ENCODE measurements at regions not wholly inside any gene's neighbourhood (a gene's known extent, or its start where the extent isn't known, plus 50 kb on each side); places are given as distances from the start of the nearest gene placed in this dataset.

GRCh38 chr6:104477569-104477968, 382.1 kb downstream of the HACE1 start:
- H3K79me2 ChIP-seq (ENCODE audit: insufficient read depth, low read length), result no peaks in the 10 kb centered on the region

DNA sequence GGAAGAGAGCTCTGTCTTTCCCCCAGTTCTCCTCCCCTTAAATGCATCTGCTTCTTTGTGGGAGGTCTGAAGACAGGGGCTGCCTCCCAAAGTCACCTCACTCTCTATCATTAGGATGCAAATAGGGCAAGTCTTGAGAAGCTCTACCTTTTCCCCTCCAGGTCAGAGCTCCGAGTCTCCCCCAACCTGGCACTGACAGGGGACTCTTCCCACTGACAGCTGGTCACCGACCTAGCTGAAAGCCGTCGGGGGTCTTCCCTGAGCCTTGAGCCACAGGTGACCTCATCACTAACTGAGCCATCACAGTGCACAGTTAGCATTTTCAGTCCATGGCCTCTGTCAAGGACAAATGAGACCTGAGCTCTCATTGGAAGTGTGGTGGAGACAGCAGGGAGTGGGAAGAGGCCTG, 386.7 kb downstream of the HACE1 start:
- no peak for DNase-seq (ENCODE audit: low spot score)
- no peak for FAIRE-seq
- no peak overlapping the region for H3K4me2 ChIP-seq (ENCODE audit: low read depth, low read length)
- 0% methylated on average over 4 of the region's 4 CpGs for WGBS (ENCODE audit: low lambda C conversion rate)
- H2AFZ ChIP-seq (ENCODE audit: low read length), result no peak overlapping the region
- H3K27me3 ChIP-seq (ENCODE audit: control insufficient read depth in 1 of 2, insufficient read depth in 2 of 2, low read length in 2 of 2), result no peaks in the 10 kb centered on the region
- H3K79me2 ChIP-seq (ENCODE audit: insufficient read depth, low read length), result no peaks in the 10 kb centered on the region
- no peaks in the 10 kb centered on the region for H4K20me1 ChIP-seq (ENCODE audit: insufficient read depth, low read length)
- intact Hi-C loops (cut with micrococcal nuclease; ENCODE audit: unreplicated experiment), result no loop called here
- no TSS peak for BruUV-seq (replicated peaks)
- ChIA-PET POLR2A (no interaction called here), CTCF (ENCODE audit: low intra/inter-chr PET ratio, low total read pairs) (no interaction called here)
- no peak overlapping the region for H3K4me3 ChIP-seq (replicated peaks in 1 of 3; ENCODE audit: insufficient read depth in 1 of 3, low read depth in 2 of 3, low read length in 3 of 3)
- H3K4me1 ChIP-seq (ENCODE audit: insufficient read depth, low read length), result no peaks in the 10 kb centered on the region
- no peaks in the 10 kb centered on the region for H3K9me3 ChIP-seq (ENCODE audit: low read length)
- ATAC-seq, result no peak
- in situ Hi-C loops (cut with HindIII; ENCODE audit: extremely low pct_ligation_motif_present, low pct_unique_long_range_greater_than_20kb), result no loop called here
- H3K27ac ChIP-seq (ENCODE audit: extremely low read length, insufficient read depth, low read length), result no peak overlapping the region
- no peak overlapping the region for H3K9ac ChIP-seq (ENCODE audit: insufficient read depth, low read depth, low read length)
- H3K36me3 ChIP-seq (replicated peaks in 1 of 2; ENCODE audit: control insufficient read depth in 1 of 2, insufficient read depth in 2 of 2, low read length in 2 of 2), result no peaks in the 10 kb centered on the region
- TF ChIP-seq ZNF317 (CRISPR knock-in tag; IDR thresholded peaks at IDR 0.05), result no peak
- no peak for TF ChIP-seq ZBTB44 (CRISPR knock-in tag; IDR thresholded peaks at IDR 0.05)
- no peak for TF ChIP-seq ZNF7 (CRISPR knock-in tag; IDR thresholded peaks at IDR 0.05)
- TF ChIP-seq, protein P1, sequence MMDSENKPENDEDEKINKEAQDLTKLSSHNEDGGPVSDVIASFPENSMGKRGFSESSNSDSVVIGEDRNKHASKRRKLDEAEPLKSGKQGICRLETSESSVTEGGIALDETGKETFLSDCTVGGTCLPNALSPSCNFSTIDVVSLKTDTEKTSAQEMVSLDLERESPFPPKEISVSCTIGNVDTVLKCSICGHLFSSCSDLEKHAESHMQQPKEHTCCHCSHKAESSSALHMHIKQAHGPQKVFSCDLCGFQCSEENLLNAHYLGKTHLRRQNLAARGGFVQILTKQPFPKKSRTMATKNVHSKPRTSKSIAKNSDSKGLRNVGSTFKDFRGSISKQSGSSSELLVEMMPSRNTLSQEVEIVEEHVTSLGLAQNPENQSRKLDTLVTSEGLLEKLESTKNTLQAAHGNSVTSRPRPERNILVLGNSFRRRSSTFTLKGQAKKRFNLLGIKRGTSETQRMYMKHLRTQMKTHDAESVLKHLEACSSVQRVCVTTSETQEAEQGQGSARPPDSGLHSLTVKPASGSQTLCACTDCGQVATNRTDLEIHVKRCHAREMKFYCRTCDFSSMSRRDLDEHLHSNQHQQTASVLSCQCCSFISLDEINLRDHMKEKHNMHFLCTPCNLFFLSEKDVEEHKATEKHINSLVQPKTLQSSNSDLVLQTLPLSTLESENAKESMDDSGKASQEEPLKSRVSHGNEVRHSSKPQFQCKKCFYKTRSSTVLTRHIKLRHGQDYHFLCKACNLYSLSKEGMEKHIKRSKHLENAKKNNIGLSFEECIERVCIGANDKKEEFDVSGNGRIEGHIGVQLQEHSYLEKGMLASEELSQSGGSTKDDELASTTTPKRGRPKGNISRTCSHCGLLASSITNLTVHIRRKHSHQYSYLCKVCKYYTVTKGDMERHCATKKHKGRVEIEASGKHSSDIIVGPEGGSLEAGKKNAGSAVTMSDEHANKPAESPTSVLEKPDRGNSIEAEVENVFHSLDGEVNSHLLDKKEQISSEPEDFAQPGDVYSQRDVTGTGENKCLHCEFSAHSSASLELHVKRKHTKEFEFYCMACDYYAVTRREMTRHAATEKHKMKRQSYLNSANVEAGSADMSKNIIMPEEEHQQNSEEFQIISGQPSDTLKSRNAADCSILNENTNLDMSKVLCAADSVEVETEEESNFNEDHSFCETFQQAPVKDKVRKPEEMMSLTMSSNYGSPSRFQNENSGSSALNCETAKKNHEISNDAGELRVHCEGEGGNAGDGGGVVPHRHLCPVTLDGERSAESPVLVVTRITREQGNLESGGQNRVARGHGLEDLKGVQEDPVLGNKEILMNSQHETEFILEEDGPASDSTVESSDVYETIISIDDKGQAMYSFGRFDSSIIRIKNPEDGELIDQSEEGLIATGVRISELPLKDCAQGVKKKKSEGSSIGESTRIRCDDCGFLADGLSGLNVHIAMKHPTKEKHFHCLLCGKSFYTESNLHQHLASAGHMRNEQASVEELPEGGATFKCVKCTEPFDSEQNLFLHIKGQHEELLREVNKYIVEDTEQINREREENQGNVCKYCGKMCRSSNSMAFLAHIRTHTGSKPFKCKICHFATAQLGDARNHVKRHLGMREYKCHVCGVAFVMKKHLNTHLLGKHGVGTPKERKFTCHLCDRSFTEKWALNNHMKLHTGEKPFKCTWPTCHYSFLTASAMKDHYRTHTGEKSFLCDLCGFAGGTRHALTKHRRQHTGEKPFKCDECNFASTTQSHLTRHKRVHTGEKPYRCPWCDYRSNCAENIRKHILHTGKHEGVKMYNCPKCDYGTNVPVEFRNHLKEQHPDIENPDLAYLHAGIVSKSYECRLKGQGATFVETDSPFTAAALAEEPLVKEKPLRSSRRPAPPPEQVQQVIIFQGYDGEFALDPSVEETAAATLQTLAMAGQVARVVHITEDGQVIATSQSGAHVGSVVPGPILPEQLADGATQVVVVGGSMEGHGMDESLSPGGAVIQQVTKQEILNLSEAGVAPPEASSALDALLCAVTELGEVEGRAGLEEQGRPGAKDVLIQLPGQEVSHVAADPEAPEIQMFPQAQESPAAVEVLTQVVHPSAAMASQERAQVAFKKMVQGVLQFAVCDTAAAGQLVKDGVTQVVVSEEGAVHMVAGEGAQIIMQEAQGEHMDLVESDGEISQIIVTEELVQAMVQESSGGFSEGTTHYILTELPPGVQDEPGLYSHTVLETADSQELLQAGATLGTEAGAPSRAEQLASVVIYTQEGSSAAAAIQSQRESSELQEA (CRISPR knock-in tag; IDR thresholded peaks at IDR 0.05; ENCODE audit: not compliant biosample characterization), result no peak

More at GRCh38 chr6:104477569-104477968, 382.1 kb downstream of the HACE1 start:
- Histone ChIP-seq H2AFZ (ENCODE audit: low read length) (no peak overlapping the region), H4K20me1 (ENCODE audit: insufficient read depth, low read length) (no peaks in the 10 kb centered on the region), H3K27ac (ENCODE audit: extremely low read length, insufficient read depth, low read length) (no peak overlapping the region), H3K36me3 (replicated peaks in 1 of 2; ENCODE audit: control insufficient read depth in 1 of 2, insufficient read depth in 2 of 2, low read length in 2 of 2) (no peaks in the 10 kb centered on the region), H3K9ac (ENCODE audit: insufficient read depth, low read depth, low read length) (no peak overlapping the region), H3K4me2 (ENCODE audit: low read depth, low read length) (no peak overlapping the region), H3K4me1 (ENCODE audit: insufficient read depth, low read length) (no peaks in the 10 kb centered on the region), H3K9me3 (ENCODE audit: low read length) (no peaks in the 10 kb centered on the region), H3K27me3 (ENCODE audit: control insufficient read depth in 1 of 2, insufficient read depth in 2 of 2, low read length in 2 of 2) (no peaks in the 10 kb centered on the region), H3K4me3 (replicated peaks in 1 of 3; ENCODE audit: insufficient read depth in 1 of 3, low read depth in 2 of 3, low read length in 3 of 3) (no peak overlapping the region)
- ChIA-PET CTCF (ENCODE audit: low intra/inter-chr PET ratio, low total read pairs) (no interaction called here), POLR2A (no interaction called here)
- ATAC-seq, result no peak
- no peak for DNase-seq (ENCODE audit: low spot score)
- BruUV-seq (replicated peaks), result no TSS peak
- FAIRE-seq, result no peak
- TF ChIP-seq ZC3H4 (CRISPR knock-in tag; IDR thresholded peaks at IDR 0.05; ENCODE audit: borderline replicate concordance), result no peak
- no peak for TF ChIP-seq JARID2 (CRISPR knock-in tag; IDR thresholded peaks at IDR 0.05; ENCODE audit: insufficient replicate concordance)
- TF ChIP-seq ZC3H13 (CRISPR knock-in tag; IDR thresholded peaks at IDR 0.05), result no peak
- TF ChIP-seq, protein P2, sequence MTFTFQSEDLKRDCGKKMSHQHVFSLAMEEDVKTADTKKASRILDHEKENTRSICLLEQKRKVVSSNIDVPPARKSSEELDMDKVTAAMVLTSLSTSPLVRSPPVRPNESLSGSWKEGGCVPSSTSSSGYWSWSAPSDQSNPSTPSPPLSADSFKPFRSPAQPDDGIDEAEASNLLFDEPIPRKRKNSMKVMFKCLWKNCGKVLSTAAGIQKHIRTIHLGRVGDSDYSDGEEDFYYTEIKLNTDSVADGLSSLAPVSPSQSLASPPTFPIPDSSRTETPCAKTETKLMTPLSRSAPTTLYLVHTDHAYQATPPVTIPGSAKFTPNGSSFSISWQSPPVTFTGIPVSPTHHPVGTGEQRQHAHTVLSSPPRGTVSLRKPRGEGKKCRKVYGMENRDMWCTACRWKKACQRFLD (CRISPR knock-in tag; IDR thresholded peaks at IDR 0.05; ENCODE audit: borderline replicate concordance), result no peak
- TF ChIP-seq NCOR1 (IDR thresholded peaks at IDR 0.05; ENCODE audit: borderline replicate concordance, low read length), result no peak
- TF ChIP-seq ZNF839 (CRISPR knock-in tag; IDR thresholded peaks at IDR 0.05; ENCODE audit: borderline replicate concordance), result no peak
- TF ChIP-seq MAFK (conservative IDR thresholded peaks at IDR 0.05 in 1 of 2, IDR thresholded peaks at IDR 0.05 in 1 of 2; ENCODE audit: low read length in 2 of 2), result no peak
- TF ChIP-seq ZKSCAN5 (CRISPR knock-in tag; IDR thresholded peaks at IDR 0.05), result no peak
- 0% methylated on average over 2 of the region's 2 CpGs for WGBS (ENCODE audit: low lambda C conversion rate)
- in situ Hi-C loops (cut with HindIII; ENCODE audit: extremely low pct_ligation_motif_present, low pct_unique_long_range_greater_than_20kb), result no loop called here
- intact Hi-C loops (cut with micrococcal nuclease; ENCODE audit: unreplicated experiment), result no loop called here

Data from HepG2 (cell line).